Omental fat pad (tissue), 3 donors: ENCODE measurements at regions not wholly inside any gene's neighbourhood (a gene's known extent, or its start where the extent isn't known, plus 50 kb on each side); places are given as distances from the start of the nearest gene placed in this dataset.

Experiments
- ATAC-seq: fragments of 150-250 bp; one replicate; pipeline ENCODE4 v1.9.1; 2016; ENCODE audit warnings: mild to moderate bottlenecking, moderate library complexity; ENCODE audit not compliant: low FRiP score
- DNase-seq: peaks from one replicate; pipeline ENCODE4 v3.0.0-alpha.2; 2019; ENCODE audit warnings: low spot score
- TF ChIP-seq, protein P1 (sequence below), 3 donors: fragments of 450-650 bp; IDR thresholded peaks; one replicate each; pipeline ENCODE4 v1.5.1; 2016 to 2017; ENCODE audit warnings: antibody characterized with exemption in 3 of 3, mild to moderate bottlenecking in 3 of 3, moderate library complexity in 2 of 3

DNA sequence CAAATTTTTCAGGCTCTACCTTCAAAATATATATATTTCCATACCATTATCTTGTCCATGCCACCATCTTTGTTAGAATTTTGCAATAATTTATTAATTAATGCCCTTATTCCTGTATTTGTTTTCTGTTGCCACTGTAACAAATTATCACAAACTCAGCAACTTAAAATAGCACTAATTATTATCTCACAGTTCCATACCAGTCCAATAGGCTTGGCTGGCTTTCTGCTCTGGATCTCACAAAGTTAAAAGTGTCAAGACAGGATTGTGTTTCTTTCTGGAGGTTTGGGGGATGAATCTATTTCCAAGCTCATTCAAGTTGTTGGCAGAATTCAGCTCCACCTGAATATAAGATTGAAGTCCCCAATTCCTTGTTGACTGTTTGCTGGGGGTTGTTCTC, 58.6 kb upstream of the SLC38A4 start:
- no peak for ATAC-seq
- DNase-seq, result no peak
- TF ChIP-seq, protein P1, sequence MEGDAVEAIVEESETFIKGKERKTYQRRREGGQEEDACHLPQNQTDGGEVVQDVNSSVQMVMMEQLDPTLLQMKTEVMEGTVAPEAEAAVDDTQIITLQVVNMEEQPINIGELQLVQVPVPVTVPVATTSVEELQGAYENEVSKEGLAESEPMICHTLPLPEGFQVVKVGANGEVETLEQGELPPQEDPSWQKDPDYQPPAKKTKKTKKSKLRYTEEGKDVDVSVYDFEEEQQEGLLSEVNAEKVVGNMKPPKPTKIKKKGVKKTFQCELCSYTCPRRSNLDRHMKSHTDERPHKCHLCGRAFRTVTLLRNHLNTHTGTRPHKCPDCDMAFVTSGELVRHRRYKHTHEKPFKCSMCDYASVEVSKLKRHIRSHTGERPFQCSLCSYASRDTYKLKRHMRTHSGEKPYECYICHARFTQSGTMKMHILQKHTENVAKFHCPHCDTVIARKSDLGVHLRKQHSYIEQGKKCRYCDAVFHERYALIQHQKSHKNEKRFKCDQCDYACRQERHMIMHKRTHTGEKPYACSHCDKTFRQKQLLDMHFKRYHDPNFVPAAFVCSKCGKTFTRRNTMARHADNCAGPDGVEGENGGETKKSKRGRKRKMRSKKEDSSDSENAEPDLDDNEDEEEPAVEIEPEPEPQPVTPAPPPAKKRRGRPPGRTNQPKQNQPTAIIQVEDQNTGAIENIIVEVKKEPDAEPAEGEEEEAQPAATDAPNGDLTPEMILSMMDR (IDR thresholded peaks at IDR 0.05), result no peak

- no peak for ATAC-seq
- DNase-seq, result no peak
- TF ChIP-seq, protein P1 (IDR thresholded peaks at IDR 0.05), result no peak
Observed at GRCh38 chr12:46886541-46887041, 60.8 kb upstream of the SLC38A4 start.

DNA sequence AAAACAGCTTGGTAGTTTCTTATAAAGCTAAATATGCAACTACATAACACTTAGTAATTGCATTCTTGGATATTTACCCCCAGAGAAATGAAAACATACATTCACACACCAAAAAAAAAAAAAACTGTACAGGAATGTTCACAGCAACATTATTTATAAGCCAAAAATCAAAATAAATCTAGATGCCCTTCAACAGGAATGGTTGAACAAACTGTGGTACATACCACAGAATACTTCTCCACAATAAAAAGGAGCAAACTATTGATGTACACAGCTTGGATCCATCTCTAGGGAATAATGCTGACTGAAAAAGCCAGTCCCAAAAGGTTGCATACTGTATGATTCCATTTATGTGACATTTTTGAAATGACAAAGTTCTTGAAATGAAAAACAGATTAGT, 62.1 kb upstream of the SLC38A4 start:
- ATAC-seq (no peak), DNase-seq (no peak)
- TF ChIP-seq, protein P1 (IDR thresholded peaks at IDR 0.05), result no peak

GRCh38 chr12:46888568-46888967, 62.8 kb upstream of the SLC38A4 start:
- ATAC-seq (no peak), DNase-seq (no peak)
- TF ChIP-seq, protein P1 (IDR thresholded peaks at IDR 0.05), result no peak

GRCh38 chr12:46891306-46891705, 65.5 kb upstream of the SLC38A4 start:
- DNase-seq (no peak), ATAC-seq (no peak)
- TF ChIP-seq, protein P1 (IDR thresholded peaks at IDR 0.05), result no peak

- TF ChIP-seq, protein P1 (IDR thresholded peaks at IDR 0.05), result no peak
- ATAC-seq (no peak), DNase-seq (no peak)
Observed at GRCh38 chr12:46892034-46892705, 66.4 kb upstream of the SLC38A4 start.

DNA sequence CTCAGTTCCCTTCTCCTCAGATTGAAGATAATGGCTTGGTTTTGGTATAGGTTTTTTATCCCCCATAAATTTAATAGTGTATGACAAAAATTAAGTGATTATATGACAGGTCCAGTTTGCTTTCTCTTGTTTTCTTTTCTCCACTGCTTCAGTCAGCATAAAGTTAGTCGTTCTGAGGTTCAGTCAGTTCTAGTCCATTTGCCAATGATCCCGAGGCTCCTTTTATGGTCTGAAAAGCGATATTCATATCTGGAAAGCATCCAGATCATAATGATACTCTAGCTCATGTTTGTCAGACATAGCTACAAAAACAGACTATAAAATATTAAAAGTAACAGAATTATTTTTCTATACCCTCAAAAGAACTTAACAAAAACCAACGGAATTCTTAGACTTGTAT, 67.1 kb upstream of the SLC38A4 start:
- TF ChIP-seq, protein P1 (IDR thresholded peaks at IDR 0.05), result no peak
- DNase-seq (no peak), ATAC-seq (no peak)
